GM19397 (cell line): ENCODE measurements at regions not wholly inside any gene's neighbourhood (a gene's known extent, or its start where the extent isn't known, plus 50 kb on each side); places are given as distances from the start of the nearest gene placed in this dataset.

Source experiments
- ATAC-seq: cut with Tn5 transposase; IDR thresholded peaks from one replicate; pipeline ENCODE4 v1.9.1; 2021; ENCODE audit warnings: mild to moderate bottlenecking, moderate library complexity; ENCODE audit not compliant: unreplicated experiment

- ATAC-seq: no peak
Measured at GRCh38 chr3:44074181-44074580, 167.5 kb upstream of the TOPAZ1 start.

- no peak for ATAC-seq
Measured at GRCh38 chr3:44076221-44076829, 165.4 kb upstream of the TOPAZ1 start.

- ATAC-seq: no peak
Measured at GRCh38 chr3:44077267-44077666, 164.4 kb upstream of the TOPAZ1 start.

GRCh38 chr3:44078863-44079262 lies 162.8 kb upstream of the TOPAZ1 start:
- ATAC-seq: no peak

GRCh38 chr3:44079916-44080315 lies 161.8 kb upstream of the TOPAZ1 start:
- ATAC-seq: no peak

DNA sequence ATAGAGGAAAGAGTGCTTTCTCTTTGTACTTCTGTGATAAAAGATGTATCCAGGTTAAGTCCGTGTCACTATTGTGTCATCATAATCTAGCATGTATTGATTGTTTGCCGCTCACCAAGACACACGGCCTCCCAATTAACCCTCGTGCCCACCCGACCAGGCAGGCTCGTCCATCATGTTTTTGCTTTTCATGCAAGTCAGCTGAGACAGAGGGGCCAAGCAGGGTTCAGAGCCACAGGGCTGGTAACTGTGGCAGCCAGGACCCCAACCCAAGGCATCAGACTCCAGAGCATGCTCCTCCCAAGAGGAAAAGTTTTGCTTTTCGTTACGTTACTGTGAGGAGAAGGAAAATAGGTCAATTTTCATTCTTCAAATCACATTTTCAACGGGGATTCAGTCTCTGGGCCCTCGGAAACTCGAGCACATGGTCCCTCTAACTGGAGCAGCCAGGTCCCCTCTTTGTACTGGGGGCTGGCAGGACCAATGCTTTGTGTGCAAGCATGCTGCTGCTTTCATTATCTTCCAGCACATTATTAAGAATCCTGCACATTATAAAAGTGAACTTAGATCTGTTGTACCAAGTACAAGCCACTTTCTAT lies 161.1 kb upstream of the TOPAZ1 start:
- no peak for ATAC-seq

- ATAC-seq: no peak
Measured at GRCh38 chr3:44090036-44090435, 151.7 kb upstream of the TOPAZ1 start.

GRCh38 chr3:44092497-44092896 lies 149.2 kb upstream of the TOPAZ1 start:
- no peak for ATAC-seq

DNA sequence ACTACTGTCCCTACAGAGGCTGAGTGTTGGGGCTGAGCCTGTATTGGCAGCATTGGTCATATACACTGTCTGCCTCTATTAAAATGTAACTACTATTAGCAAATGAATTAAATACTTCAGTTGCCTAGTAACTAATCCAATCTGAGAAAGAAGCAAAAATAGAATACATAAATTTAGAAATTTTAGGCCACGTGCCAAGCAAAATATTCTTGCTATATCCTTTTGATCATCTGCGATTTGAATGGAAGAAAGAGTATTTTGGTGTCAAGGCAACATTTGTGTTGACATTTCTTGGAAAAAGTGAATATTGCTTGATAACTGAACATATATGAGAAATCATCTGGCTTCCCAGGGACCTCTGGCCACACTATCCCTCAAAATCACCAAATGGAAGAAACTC lies 148.2 kb upstream of the TOPAZ1 start:
- no peak for ATAC-seq

DNA sequence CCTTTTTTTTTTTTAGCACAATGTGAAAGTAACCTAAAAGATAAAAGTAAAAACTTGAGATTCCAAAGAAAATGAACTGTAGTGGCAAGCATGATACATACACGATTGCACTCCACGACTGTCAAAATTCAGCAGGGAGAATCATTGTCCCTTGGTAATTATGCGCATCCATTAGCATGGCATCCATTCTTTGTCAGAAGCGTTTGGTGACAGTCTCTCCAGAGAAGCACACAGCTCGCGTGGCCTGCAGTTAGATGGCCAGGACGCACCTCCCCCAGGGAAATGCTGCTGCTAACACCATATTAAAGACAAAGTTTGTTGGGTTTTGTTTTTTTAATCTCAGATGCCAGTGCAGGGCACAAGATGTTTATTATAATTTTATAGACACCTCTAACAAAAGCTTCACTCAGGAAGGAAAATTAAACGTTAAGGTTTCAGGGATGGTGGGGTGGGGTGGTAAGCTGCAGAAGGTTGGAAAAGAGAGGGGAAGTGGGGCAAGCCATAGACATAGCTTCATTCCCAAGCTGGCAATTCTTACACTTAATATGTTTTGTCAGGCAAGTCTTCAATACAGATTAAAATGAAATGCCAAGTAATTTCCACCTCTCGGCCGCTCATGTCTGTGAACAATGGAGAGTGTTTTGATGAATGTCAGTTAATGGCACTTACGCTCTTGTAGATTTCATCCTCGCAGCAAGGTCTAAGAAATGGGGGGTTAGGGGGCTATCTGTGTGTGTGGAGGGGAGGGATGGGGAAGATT lies 142.8 kb upstream of the TOPAZ1 start:
- no peak for ATAC-seq

GRCh38 chr3:44099566-44100297 lies 142.0 kb upstream of the TOPAZ1 start:
- ATAC-seq: no peak

DNA sequence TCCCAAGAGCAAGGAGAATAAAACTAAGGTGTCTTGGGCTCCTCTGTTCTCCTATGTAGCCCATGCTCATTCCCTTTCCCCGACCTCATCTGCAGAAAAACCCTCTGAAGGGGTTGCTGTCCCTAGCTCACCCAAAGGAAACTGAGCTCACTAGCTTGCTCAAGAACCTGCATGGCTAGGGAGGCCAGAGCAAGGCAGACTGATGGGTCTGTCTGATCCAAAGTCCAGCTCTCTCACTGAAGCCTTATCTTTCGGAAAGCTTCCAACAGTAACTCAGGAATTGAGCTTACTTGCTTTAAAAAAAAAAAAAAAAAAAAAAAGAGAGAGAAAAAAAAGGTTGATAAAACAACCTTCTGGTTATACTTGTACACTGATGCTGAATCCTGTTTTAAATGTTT lies 141.4 kb upstream of the TOPAZ1 start:
- no peak for ATAC-seq

GRCh38 chr3:44104043-44104442 lies 137.6 kb upstream of the TOPAZ1 start:
- ATAC-seq: no peak

- no peak for ATAC-seq
Measured at GRCh38 chr3:44104668-44105321, 136.9 kb upstream of the TOPAZ1 start.

- no peak for ATAC-seq
Measured at GRCh38 chr3:44105571-44105970, 136.1 kb upstream of the TOPAZ1 start.

- no peak for ATAC-seq
Measured at GRCh38 chr3:44106756-44107155, 134.9 kb upstream of the TOPAZ1 start.

GRCh38 chr3:44108481-44108880 lies 133.2 kb upstream of the TOPAZ1 start:
- no peak for ATAC-seq

GRCh38 chr3:44109771-44110361 lies 131.8 kb upstream of the TOPAZ1 start:
- ATAC-seq: no peak

DNA sequence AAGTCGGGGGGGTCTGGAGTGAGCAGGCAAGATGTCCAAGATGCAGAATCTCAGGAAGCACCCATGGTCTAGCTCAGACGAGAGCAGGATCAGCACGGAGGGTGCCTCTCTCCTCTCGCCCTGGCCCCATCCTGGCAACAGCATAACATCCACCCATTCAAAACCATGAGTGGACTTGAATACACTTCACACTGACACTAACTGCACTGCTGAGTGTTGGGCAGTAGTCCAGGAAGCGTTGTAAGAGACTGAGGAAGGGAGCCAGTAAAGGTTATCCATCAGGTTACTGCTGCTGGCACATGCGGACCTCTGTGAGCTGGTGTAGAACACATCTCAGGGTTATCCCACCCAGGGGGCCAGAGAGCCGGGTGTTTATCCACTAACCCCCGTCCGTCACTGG lies 131.0 kb upstream of the TOPAZ1 start:
- no peak for ATAC-seq

GRCh38 chr3:44111482-44111881 lies 130.2 kb upstream of the TOPAZ1 start:
- ATAC-seq: no peak

DNA sequence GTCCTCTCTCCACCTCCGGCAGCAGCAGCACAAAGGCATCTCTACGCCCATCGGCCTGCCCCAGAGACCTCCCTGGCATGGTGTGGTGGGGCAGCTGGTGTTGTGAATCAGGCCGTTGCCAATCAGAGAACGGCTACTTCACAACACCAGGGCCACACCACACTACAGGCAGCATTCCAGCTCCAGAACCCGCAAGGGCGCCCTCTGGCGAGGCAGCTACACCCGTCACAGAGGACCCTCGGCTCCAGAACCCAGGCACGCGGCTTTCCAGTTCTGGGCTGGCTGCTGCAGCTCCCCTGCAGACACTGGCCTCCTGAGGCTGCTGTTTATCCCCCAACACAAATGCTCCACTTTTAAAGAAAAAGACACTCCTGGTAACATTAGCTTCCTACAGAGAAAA lies 127.5 kb upstream of the TOPAZ1 start:
- ATAC-seq: no peak
